Heart right ventricle (tissue), 16 donors: ENCODE measurements at regions not wholly inside any gene's neighbourhood (a gene's known extent, or its start where the extent isn't known, plus 50 kb on each side); places are given as distances from the start of the nearest gene placed in this dataset.
A peak's percentile ranks its signal among the peaks of the same experiment; 100 is the strongest.

Source experiments
- ATAC-seq, 8 donors: fragments of 200-7000 bp; cut with Tn5 transposase; one replicate each; pipeline ENCODE4 v1.9.1; 2020; ENCODE audit warnings: mild to moderate bottlenecking in 8 of 8, moderate library complexity in 8 of 8, moderate number of reproducible peaks in 1 of 8
- DNase-seq, 2 donors: peaks; one replicate each; pipeline ENCODE4 v3.0.0-alpha.2; 2020
- H3K27ac ChIP-seq, 10 donors: fragments of 200-600 bp; sonication (generic) in 2 of 10; one replicate each; pipeline versions ENCODE4 v1.5.0 to v1.8.0; 2020 to 2022; ENCODE audit warnings: mild to moderate bottlenecking in 3 of 10
- H3K27me3 ChIP-seq, 7 donors: fragments of 200-600 bp; one replicate each; pipeline ENCODE4 v1.8.0; 2021 to 2022; ENCODE audit warnings: mild to moderate bottlenecking in 2 of 7
- H3K36me3 ChIP-seq, 9 donors: fragments of 200-600 bp; sonication (generic) in 1 of 9; one replicate each; pipeline versions ENCODE4 v1.5.0 to v1.8.0; 2020 to 2022; ENCODE audit warnings: mild to moderate bottlenecking in 2 of 9
- H3K4me1 ChIP-seq, 9 donors: fragments of 200-600 bp; sonication (generic) in 1 of 9; one replicate each; pipeline versions ENCODE4 v1.5.0 to v1.8.0; 2020 to 2022; ENCODE audit warnings: mild to moderate bottlenecking in 4 of 9
- H3K4me3 ChIP-seq, 10 donors: fragments of 200-600 bp; sonication (generic) in 2 of 10; one replicate each; pipeline versions ENCODE4 v1.5.0 to v1.8.0; 2020 to 2022; ENCODE audit warnings: mild to moderate bottlenecking in 7 of 10, moderate library complexity in 2 of 10
- H3K9me3 ChIP-seq, 11 donors: fragments of 200-600 bp in 10 of 11; sonication (generic) in 2 of 11; one replicate each; pipeline versions ENCODE4 v1.5.0 to v1.8.0; 2013 to 2022; ENCODE audit warnings: mild to moderate bottlenecking in 2 of 11, control low read depth in 1 of 11, moderate library complexity in 1 of 11
- WGBS, 2 donors: extraction: QIAGEN DNeasy Blood & Tissue Kit; methylation state at CpG; one replicate each; pipeline ENCODE4 v1.1.7; 2013; ENCODE audit warnings: inconsistent platforms in 1 of 2; 5-methylcytosine and 5-hydroxymethylcytosine counted together
- intact Hi-C, 10 donors: fragments of 100-400 bp; cut with DNase I; formaldehyde crosslinking; loops; one replicate each; pipeline versions ENCODE4 v1.11.1 to v1.14.2; 2022
- TF ChIP-seq, protein P1 (sequence below), 9 donors: fragments of 200-600 bp; sonication (generic) in 2 of 9; IDR thresholded peaks; one replicate each; pipeline versions ENCODE4 v1.5.0 to v1.8.0; 2021 to 2022; ENCODE audit warnings: antibody characterized with exemption in 9 of 9, mild to moderate bottlenecking in 5 of 9, moderate library complexity in 1 of 9
- donor health status: Arrhythmogenic right ventricular cardiomyopathy.
- donor health status: ischemic (EF 13 %, LVEDD 7.1; RV severe dilation, severe dysfunction).
- donor health status: healthy with polysubstance abuse.
- donor health status: DM: no; HTN: yes; CAD: no.
- donor health status: DM: no; HTN: no; CAD: no.
- donor health status: ischemic (EF 25% LVEDD 6.9; RV normal size, moderate dysfunction).
- donor health status: ischemic (EF 25% LVEDD 5.7; RV mildly dilated, moderate dysfunction).
- donor health status: healthy.
- donor health status: DM: yes; HTN: yes; CAD: no.
- donor health status: Ischemic cardiomyopathy.
- donor health status: ischemic (EF 35%, LVEDD 5.7; RV mildly dilated, moderate dysfunction).
- donor health status: nonischemic (EF 11% LVEDD 7.7; RV severe dilation, severe dysfunction).
- donor health status: DM: yes; HTN: yes; CAD: no.
- donor health status: PGD.
- donor health status: ischemic (EF 29% LVEDD 5.4; RV normal size, mild dysfunction).
- donor health status: nonischemic (EF 23%, LVEDD 6.1; RV moderate dilation, normal function).

DNA sequence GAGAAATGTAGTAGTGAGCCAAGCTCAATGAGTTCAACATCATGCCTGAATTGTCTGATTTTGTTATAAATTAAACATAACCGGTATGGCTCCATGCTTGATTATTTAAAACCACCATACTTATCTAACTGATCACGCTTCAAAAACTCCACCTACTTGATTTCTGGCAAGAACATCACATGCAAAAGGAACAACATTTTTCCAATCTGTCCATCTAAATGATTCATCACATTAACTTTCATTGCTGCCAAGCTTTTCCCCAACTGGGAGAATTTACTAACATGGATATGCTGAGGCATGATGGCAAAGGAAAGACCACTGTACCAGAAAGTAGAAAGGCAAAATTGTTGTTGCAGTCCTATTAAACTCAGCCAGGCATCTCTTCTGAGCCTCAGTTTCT is 286.8 kb downstream of the TRIB2 start:
- TF ChIP-seq, protein P1, sequence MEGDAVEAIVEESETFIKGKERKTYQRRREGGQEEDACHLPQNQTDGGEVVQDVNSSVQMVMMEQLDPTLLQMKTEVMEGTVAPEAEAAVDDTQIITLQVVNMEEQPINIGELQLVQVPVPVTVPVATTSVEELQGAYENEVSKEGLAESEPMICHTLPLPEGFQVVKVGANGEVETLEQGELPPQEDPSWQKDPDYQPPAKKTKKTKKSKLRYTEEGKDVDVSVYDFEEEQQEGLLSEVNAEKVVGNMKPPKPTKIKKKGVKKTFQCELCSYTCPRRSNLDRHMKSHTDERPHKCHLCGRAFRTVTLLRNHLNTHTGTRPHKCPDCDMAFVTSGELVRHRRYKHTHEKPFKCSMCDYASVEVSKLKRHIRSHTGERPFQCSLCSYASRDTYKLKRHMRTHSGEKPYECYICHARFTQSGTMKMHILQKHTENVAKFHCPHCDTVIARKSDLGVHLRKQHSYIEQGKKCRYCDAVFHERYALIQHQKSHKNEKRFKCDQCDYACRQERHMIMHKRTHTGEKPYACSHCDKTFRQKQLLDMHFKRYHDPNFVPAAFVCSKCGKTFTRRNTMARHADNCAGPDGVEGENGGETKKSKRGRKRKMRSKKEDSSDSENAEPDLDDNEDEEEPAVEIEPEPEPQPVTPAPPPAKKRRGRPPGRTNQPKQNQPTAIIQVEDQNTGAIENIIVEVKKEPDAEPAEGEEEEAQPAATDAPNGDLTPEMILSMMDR (IDR thresholded peaks at IDR 0.05), result no peak
- WGBS, 2 donors, result 78 to 79% methylated on average over 2 of the region's 2 CpGs
- H3K9me3 ChIP-seq, result no peaks in the 10 kb centered on the region
- ATAC-seq (no peak), DNase-seq (no peak)
- no peak overlapping the region for H3K4me3 ChIP-seq
- H3K27ac ChIP-seq, result peak overlapping the region in 1 of 10 donors; percentile 3
- H3K27me3 ChIP-seq, result no peaks in the 10 kb centered on the region
- H3K4me1 ChIP-seq, result peaks cover 2 to 64% (median 42%) of the 10 kb centered on the region in 9 donors
- intact Hi-C loops, result loop anchor here in 9 of 10 donors (5.0 to 10.0 kb wide), 16 partner anchors 56 to 1179 kb away; partner anchors contain the start of gene TRIB2 (in 3 of the 9)
- H3K36me3 ChIP-seq, result no peaks in the 10 kb centered on the region

DNA sequence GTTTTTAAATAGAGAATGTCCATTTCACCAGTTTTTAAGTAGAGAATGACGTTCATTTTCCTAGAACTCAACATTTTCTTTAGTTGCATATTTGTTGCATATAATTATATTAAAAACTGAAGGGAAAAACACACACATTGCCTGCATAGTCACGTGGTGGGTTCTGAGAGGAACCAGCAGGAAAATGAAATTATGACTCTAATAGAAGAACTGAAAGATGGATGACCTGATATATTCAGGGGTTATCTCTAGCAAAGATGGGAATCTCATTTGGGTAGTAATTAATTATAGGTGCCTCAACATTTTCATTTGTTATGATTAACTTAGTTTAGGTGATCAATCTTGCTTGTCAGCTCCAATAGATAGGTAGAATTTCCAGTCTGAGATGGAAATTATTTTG is 288.3 kb downstream of the TRIB2 start:
- Histone ChIP-seq H3K27ac (peak overlapping the region in 3 of 10 donors; percentile 54 to 66 (median 55)), H3K4me1 (peaks cover 2 to 58% (median 36%) of the 10 kb centered on the region in 9 donors), H3K36me3 (no peaks in the 10 kb centered on the region), H3K27me3 (no peaks in the 10 kb centered on the region), H3K4me3 (no peak overlapping the region), H3K9me3 (no peaks in the 10 kb centered on the region)
- DNase-seq (no peak), ATAC-seq (no peak)
- 63 to 90% methylated on average over 2 of the region's 2 CpGs for WGBS, 2 donors
- intact Hi-C loops, result loop anchor here in 9 of 10 donors (5.0 to 10.0 kb wide), 17 partner anchors 70 to 1180 kb away; partner anchors contain the start of gene TRIB2 (in 1 of the 9)
- TF ChIP-seq, protein P1 (IDR thresholded peaks at IDR 0.05), result no peak

DNA sequence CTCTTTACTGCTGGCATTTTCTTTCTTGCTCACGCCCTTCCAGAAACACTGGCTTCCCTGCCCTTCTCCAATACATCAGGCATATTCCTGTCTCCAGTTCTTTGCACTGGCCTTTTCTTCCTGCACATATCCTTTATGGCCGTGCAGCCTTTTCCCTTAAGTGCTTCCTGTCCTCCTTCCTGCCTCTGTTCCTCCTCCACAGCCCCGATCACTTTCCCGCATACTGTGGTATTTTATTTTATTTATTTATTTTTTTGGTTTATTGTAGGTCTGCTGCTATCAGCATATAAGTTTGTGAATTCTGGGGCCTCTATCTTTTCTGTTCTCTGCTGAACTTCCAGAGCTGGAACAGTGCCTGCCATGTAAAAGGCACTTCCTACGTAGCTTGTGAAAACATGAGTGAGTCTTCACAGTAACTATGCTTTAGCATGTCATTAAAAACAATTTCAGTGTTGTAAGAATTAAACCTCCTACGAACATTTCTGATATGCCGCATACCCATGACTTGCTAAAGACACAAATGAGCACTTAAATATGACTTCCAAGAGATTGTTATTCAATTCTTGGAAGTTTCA is 289.1 kb downstream of the TRIB2 start:
- no peaks in the 10 kb centered on the region for H3K27me3 ChIP-seq
- H3K9me3 ChIP-seq, result no peaks in the 10 kb centered on the region
- intact Hi-C loops, result loop anchor here (2.0 to 10.0 kb wide), 24 partner anchors 71 to 1181 kb away; partner anchors contain the start of gene TRIB2 (in 3 of the 10)
- H3K27ac ChIP-seq, result peak overlapping the region in 9 of 10 donors; percentile 11 to 66 (median 42)
- no peaks in the 10 kb centered on the region for H3K36me3 ChIP-seq
- 51 to 61% methylated on average over 7 of the region's 7 CpGs for WGBS, 2 donors
- peak in 1 of 2 donors; percentile 20 for DNase-seq
- TF ChIP-seq, protein P1 (IDR thresholded peaks at IDR 0.05), result no peak
- H3K4me3 ChIP-seq, result peak overlapping the region in 6 of 10 donors; percentile 4 to 39 (median 34)
- peaks cover 2 to 50% (median 29%) of the 10 kb centered on the region in 9 donors for H3K4me1 ChIP-seq
- ATAC-seq, result peak in 5 of 8 donors; percentile 36 to 52 (median 45)

DNA sequence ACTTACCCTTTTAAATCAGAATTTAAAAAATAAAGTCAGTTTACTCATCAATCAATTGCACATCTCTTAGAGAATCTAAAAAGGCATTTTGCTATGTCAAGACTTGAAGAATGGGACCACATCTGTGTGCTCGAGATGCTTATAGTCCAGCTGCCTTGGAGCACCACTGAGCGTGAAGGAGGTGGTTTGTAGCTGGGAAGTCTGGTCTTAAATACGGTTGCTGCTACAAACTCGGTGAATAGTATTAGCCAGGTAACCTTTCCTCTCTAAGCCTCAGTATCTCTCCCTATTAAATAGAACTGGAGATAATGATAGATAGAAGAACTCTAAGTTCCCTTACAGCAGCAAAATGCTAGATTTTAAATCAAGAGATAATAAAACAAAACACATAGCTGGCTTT is 289.7 kb downstream of the TRIB2 start:
- Histone ChIP-seq H3K27me3 (no peaks in the 10 kb centered on the region), H3K4me1 (peaks cover 2 to 44% (median 24%) of the 10 kb centered on the region in 9 donors), H3K36me3 (no peaks in the 10 kb centered on the region), H3K9me3 (no peaks in the 10 kb centered on the region), H3K4me3 (peak overlapping the region in 7 of 10 donors; percentile 4 to 39 (median 34)), H3K27ac (peak overlapping the region in 9 of 10 donors; percentile 11 to 66 (median 42))
- peak in 5 of 8 donors; percentile 23 to 44 (median 38) for ATAC-seq
- no peak for DNase-seq
- 50 to 62% methylated on average over 4 of the region's 4 CpGs for WGBS, 2 donors
- TF ChIP-seq, protein P1 (IDR thresholded peaks at IDR 0.05), result no peak
- intact Hi-C loops, result loop anchor here (2.0 to 10.0 kb wide), 24 partner anchors 72 to 1182 kb away; partner anchors contain the start of gene TRIB2 (in 3 of the 10)
